Breast epithelium (tissue), 4 donors: ENCODE measurements at regions not wholly inside any gene's neighbourhood (a gene's known extent, or its start where the extent isn't known, plus 50 kb on each side); places are given as distances from the start of the nearest gene placed in this dataset.

ENCODE experiments used
- DNase-seq, 2 donors: peaks; one replicate each; pipeline ENCODE4 v3.0.0-alpha.2; 2019; ENCODE audit warnings: low spot score in 2 of 2
- H3K27ac ChIP-seq, 2 donors: fragments of 200-600 bp; sonication (generic) in 1 of 2; one replicate each; pipeline ENCODE4 v1.5.1; 2016 to 2019; ENCODE audit warnings: mild to moderate bottlenecking in 1 of 2
- H3K27me3 ChIP-seq, 2 donors: fragments of 200-600 bp; sonication (generic) in 1 of 2; one replicate each; pipeline versions ENCODE4 v1.5.1 to v1.6.0; 2017 to 2019; ENCODE audit warnings: control low read depth in 1 of 2, mild to moderate bottlenecking in 1 of 2
- H3K36me3 ChIP-seq: fragments of 200-600 bp; one replicate; pipeline ENCODE4 v1.5.1; 2019
- H3K4me1 ChIP-seq, 2 donors: fragments of 200-600 bp; sonication (generic); one replicate each; pipeline ENCODE4 v1.5.1; 2016 to 2019; ENCODE audit warnings: control low read depth in 1 of 2
- H3K4me3 ChIP-seq, 3 donors: fragments of 200-600 bp; sonication (generic); 1 replicate in 2 of 3; 2 replicates in 1 of 3; pipeline ENCODE4 v1.5.1; 2016 to 2019; ENCODE audit warnings: mild to moderate bottlenecking in 3 of 3, moderate library complexity in 2 of 3
- H3K9me3 ChIP-seq, 2 donors: fragments of 200-600 bp; sonication (generic) in 1 of 2; one replicate each; pipeline ENCODE4 v1.5.1; 2016 to 2019; ENCODE audit warnings: control low read depth in 1 of 2
- POLR2A ChIP-seq: fragments of 450-650 bp; IDR thresholded peaks from one replicate; pipeline ENCODE4 v1.6.1; 2016; ENCODE audit warnings: antibody characterized with exemption, mild to moderate bottlenecking, moderate library complexity
- POLR2AphosphoS5 ChIP-seq, 3 donors: sonication (generic); formaldehyde crosslinking; IDR thresholded peaks; one replicate each; pipeline ENCODE4 v1.6.1; 2017; ENCODE audit warnings: antibody characterized with exemption in 3 of 3
- intact Hi-C: fragments of 100-400 bp; cut with DNase I; formaldehyde crosslinking; loops from one replicate; pipeline ENCODE4 v1.15.1; 2023; ENCODE audit warnings: low total_unique reads
- TF ChIP-seq, protein P1 (sequence below), 3 donors: fragments of 450-650 bp; IDR thresholded peaks; one replicate each; pipeline ENCODE4 v1.5.1; 2016 to 2017; ENCODE audit warnings: antibody characterized with exemption in 3 of 3, mild to moderate bottlenecking in 3 of 3, moderate library complexity in 3 of 3

DNA sequence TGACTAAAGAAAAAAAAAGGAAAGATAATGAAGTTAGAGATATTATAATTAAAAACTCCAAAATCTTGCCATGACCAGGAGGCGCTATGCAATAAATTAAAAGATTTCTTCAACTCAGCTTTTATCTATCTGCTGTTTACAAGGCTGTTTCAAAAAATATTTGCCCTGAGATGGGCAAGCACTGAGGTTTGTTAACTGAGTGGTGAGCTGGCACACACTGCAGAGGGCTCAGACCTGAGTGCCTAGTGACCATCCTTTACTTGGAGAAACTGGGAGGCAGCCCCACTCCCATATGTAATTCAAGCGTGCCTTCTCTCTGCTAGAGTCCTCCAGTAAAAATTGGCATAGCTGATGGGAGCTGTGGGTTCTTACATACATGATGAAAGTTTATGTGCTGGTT is 198.7 kb upstream of the TBC1D5 start:
- no peaks in the 10 kb centered on the region for H3K27me3 ChIP-seq
- intact Hi-C loops: no loop called here
- no peak overlapping the region for H3K4me3 ChIP-seq
- no peaks in the 10 kb centered on the region for H3K36me3 ChIP-seq
- no peaks in the 10 kb centered on the region for H3K9me3 ChIP-seq
- DNase-seq: no peak
- no peaks in the 10 kb centered on the region for H3K4me1 ChIP-seq
- H3K27ac ChIP-seq: no peak overlapping the region
- TF ChIP-seq POLR2A (no peak), POLR2AphosphoS5 (IDR thresholded peaks at IDR 0.05) (no peak)

DNA sequence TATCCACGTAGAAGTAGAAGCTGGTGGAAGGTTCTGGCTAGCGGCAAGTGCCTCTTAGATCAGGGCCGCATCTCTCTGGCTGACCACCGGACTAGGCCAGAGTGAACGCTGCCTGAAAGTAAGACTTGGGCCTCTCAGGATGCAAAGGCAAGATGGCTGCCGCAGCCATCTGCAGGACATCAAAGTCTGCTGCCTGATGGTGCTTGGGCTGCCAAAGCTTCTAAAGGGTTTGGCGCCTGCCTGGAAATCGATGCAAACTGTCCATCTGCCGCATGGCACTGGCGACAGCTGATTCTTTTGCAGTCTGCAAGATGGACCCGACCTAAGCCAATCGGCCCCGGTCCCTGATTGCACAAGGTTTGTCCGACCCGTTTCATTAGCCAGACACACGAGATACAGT is 196.7 kb upstream of the TBC1D5 start:
- H3K9me3 ChIP-seq: no peaks in the 10 kb centered on the region
- no peaks in the 10 kb centered on the region for H3K4me1 ChIP-seq
- DNase-seq: no peak
- H3K27me3 ChIP-seq: no peaks in the 10 kb centered on the region
- H3K27ac ChIP-seq: no peak overlapping the region
- H3K36me3 ChIP-seq: no peaks in the 10 kb centered on the region
- no peak for TF ChIP-seq POLR2A
- TF ChIP-seq, protein P1, sequence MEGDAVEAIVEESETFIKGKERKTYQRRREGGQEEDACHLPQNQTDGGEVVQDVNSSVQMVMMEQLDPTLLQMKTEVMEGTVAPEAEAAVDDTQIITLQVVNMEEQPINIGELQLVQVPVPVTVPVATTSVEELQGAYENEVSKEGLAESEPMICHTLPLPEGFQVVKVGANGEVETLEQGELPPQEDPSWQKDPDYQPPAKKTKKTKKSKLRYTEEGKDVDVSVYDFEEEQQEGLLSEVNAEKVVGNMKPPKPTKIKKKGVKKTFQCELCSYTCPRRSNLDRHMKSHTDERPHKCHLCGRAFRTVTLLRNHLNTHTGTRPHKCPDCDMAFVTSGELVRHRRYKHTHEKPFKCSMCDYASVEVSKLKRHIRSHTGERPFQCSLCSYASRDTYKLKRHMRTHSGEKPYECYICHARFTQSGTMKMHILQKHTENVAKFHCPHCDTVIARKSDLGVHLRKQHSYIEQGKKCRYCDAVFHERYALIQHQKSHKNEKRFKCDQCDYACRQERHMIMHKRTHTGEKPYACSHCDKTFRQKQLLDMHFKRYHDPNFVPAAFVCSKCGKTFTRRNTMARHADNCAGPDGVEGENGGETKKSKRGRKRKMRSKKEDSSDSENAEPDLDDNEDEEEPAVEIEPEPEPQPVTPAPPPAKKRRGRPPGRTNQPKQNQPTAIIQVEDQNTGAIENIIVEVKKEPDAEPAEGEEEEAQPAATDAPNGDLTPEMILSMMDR (IDR thresholded peaks at IDR 0.05): no peak
- TF ChIP-seq POLR2AphosphoS5 (IDR thresholded peaks at IDR 0.05): no peak
- no peak overlapping the region for H3K4me3 ChIP-seq
- intact Hi-C loops: no loop called here

DNA sequence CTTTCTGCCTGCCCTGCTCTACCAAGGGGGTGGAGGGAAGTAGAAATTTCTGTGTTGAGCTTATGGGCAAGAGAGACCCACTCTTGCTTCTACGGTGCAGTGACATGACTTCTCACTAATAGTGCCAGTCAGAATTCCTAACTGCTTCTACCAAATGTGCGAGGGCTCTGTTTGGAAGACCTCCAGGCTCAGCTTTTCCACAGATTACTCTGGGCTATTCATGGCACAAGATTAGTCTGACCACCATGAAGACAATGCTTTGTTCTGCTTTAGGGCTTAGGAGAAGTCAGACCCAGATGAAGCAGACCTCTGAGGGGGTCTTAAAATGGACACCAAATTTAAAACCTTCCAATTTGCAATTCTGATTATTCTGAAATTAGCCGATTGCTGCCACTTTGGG is 195.9 kb upstream of the TBC1D5 start:
- no peak overlapping the region for H3K4me3 ChIP-seq
- H3K9me3 ChIP-seq: no peaks in the 10 kb centered on the region
- H3K4me1 ChIP-seq: no peaks in the 10 kb centered on the region
- intact Hi-C loops: no loop called here
- H3K27ac ChIP-seq: no peak overlapping the region
- no peaks in the 10 kb centered on the region for H3K36me3 ChIP-seq
- no peak for DNase-seq
- TF ChIP-seq POLR2AphosphoS5 (IDR thresholded peaks at IDR 0.05): no peak
- H3K27me3 ChIP-seq: no peaks in the 10 kb centered on the region

DNA sequence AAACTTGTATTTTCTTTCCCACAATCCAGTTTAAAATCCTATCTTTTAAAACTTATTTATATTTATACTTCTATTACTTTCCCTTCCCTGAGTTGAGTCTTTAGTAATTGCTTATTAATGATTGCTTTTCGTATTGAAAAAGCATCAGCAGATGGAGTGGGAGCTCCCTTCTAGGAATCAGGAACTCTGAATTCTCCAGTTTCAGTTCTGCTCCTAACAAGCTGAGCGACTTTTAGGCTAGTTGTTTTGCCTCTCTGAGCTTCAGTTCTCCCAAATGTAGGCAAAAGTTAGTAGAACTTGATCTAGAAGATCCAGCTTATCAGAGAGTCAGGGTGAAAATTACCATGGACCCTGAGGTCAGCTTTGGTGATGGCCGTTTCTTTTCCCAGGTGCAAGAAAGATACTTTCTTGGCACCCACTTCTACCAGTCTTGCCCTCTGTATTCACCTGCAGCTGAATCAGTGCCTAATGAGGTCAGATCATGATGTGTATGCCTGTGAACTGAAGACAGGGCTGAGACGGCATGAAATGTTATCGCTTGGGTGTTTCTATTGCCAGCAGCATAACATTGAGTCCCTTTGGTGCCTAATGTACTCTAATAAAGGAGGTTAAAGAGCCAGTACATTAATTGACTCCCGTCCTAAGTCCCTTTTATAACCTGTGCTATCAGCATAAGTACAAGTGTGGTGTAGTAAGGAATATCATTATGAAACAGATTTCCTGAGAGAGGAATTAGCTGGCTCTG is 194.5 kb upstream of the TBC1D5 start:
- intact Hi-C loops: no loop called here
- no peaks in the 10 kb centered on the region for H3K27me3 ChIP-seq
- no peak for DNase-seq
- H3K9me3 ChIP-seq: no peaks in the 10 kb centered on the region
- H3K4me3 ChIP-seq: no peak overlapping the region
- H3K4me1 ChIP-seq: no peaks in the 10 kb centered on the region
- no peaks in the 10 kb centered on the region for H3K36me3 ChIP-seq
- no peak overlapping the region for H3K27ac ChIP-seq
- TF ChIP-seq POLR2A (no peak), POLR2AphosphoS5 (IDR thresholded peaks at IDR 0.05) (no peak)
- TF ChIP-seq, protein P1 (IDR thresholded peaks at IDR 0.05): no peak

DNA sequence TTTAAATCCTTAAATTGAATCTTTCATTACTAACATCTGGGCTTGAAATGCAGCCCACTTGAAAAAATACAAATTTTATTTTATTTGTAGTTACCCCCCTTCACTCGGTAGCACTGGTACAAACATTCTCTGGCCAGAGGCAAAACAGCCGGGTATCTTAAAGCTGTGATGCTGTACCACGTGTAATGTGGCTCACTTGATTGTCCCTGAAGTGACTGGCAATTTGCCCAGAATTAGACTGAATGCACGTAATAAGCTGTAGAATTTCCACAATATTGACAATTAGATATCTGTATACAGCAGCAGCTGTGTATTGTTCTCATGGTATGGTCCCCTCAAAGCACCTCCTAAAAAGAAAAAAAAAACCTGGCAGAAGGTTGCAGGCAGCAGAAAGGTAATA is 192.8 kb upstream of the TBC1D5 start:
- no peaks in the 10 kb centered on the region for H3K27me3 ChIP-seq
- no peaks in the 10 kb centered on the region for H3K4me1 ChIP-seq
- no peaks in the 10 kb centered on the region for H3K36me3 ChIP-seq
- no peak for DNase-seq
- intact Hi-C loops: no loop called here
- no peak overlapping the region for H3K27ac ChIP-seq
- no peak for TF ChIP-seq POLR2AphosphoS5 (IDR thresholded peaks at IDR 0.05)
- no peak for TF ChIP-seq POLR2A
- TF ChIP-seq, protein P1 (IDR thresholded peaks at IDR 0.05): no peak
- H3K4me3 ChIP-seq: no peak overlapping the region
- H3K9me3 ChIP-seq: no peaks in the 10 kb centered on the region

DNA sequence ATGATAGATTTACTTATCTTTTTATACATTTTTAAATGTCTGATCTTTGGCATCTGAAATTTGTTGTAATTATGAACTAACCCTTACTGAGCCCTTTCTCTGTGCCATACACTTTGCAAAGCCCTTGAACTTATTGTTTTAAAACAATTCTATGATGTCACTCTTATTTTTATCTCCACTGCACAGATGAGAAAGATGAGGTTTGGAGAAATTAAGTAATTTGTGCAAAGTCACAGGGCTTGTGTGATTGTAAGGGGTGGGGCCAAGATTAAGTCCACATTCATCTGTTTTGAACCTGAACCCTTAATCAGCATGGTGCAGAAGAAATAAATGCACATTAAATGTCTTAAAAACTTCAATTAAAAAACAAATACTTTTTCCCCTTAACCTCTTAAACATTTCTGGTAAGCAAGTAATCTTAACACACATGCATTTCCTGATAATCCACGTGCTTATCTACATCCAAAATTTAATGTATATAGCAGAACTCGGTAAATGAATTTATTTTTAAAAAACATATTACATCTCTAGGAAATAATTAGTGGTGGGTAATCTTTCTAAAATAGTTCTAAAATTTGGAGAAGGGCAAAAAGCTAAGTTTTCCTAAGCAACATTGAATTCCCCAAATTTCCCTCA is 189.8 kb upstream of the TBC1D5 start:
- H3K27me3 ChIP-seq: no peaks in the 10 kb centered on the region
- no peak for DNase-seq
- no peak overlapping the region for H3K27ac ChIP-seq
- TF ChIP-seq POLR2AphosphoS5 (IDR thresholded peaks at IDR 0.05) (no peak), POLR2A (no peak)
- TF ChIP-seq, protein P1 (IDR thresholded peaks at IDR 0.05): no peak
- H3K9me3 ChIP-seq: no peaks in the 10 kb centered on the region
- H3K4me3 ChIP-seq: no peak overlapping the region
- no peaks in the 10 kb centered on the region for H3K36me3 ChIP-seq
- intact Hi-C loops: no loop called here
- no peaks in the 10 kb centered on the region for H3K4me1 ChIP-seq
